CD4-positive, alpha-beta T cell (primary cell): ENCODE measurements at regions not wholly inside any gene's neighbourhood (a gene's known extent, or its start where the extent isn't known, plus 50 kb on each side); places are given as distances from the start of the nearest gene placed in this dataset.

Experiments used
- ATAC-seq: fragments of 200-7000 bp; cut with Tn5 transposase; one replicate; pipeline ENCODE4 v1.10.0; 2022; ENCODE audit warnings: mild to moderate bottlenecking; ENCODE audit not compliant: poor library complexity
- CTCF ChIA-PET: fragments of 350-600 bp; sonication (Branson Sonifier 250); formaldehyde crosslinking; loops from one replicate; lab custom pipeline; 2021; ENCODE audit warnings: antibody characterized with exemption, inconsistent platforms; lab: Charles Lee
- POLR2A ChIA-PET: fragments of 350-600 bp; sonication (Branson Sonifier 250); formaldehyde crosslinking; loops from one replicate; lab custom pipeline; 2021; ENCODE audit warnings: antibody characterized with exemption, inconsistent platforms; lab: Charles Lee
- DNase-seq, 14 experiments: peaks; one replicate each; pipeline ENCODE4 v3.0.0-alpha.2; 2013 to 2020; ENCODE audit warnings: mixed read lengths in 2 of 14
- H3K27ac ChIP-seq, 2 donors: one replicate each; pipeline versions ENCODE4 v1.5.1 to v1.7.0; 2013; ENCODE audit warnings: low read length in 2 of 2, low read depth in 1 of 2, mild to moderate bottlenecking in 1 of 2
- H3K27me3 ChIP-seq, 2 experiments: 1 replicate in 1 of 2; 2 replicates in 1 of 2; pipeline versions ENCODE4 v1.6.1 to v1.7.0; 2013; ENCODE audit warnings: low read length in 2 of 2, control low read depth in 1 of 2, mild to moderate bottlenecking in 1 of 2, moderate library complexity in 1 of 2; ENCODE audit not compliant: insufficient read depth in 2 of 2, control insufficient read depth in 1 of 2
- H3K36me3 ChIP-seq: one replicate; pipeline ENCODE4 v1.6.1; 2013; ENCODE audit warnings: low read length, control low read depth; ENCODE audit not compliant: insufficient read depth
- H3K4me1 ChIP-seq: one replicate; pipeline ENCODE4 v1.6.1; 2013; ENCODE audit warnings: low read length, control low read depth; ENCODE audit not compliant: insufficient read depth
- H3K4me3 ChIP-seq: one replicate; pipeline ENCODE4 v1.5.1; 2013; ENCODE audit warnings: mild to moderate bottlenecking, low read length, moderate library complexity
- H3K9me3 ChIP-seq, 2 experiments: 1 replicate in 1 of 2; 2 replicates in 1 of 2; pipeline versions ENCODE4 v1.6.1 to v1.7.0; 2013; ENCODE audit warnings: low read length in 2 of 2, mild to moderate bottlenecking in 2 of 2, control low read depth in 1 of 2, moderate library complexity in 1 of 2; ENCODE audit not compliant: control insufficient read depth in 1 of 2, insufficient read depth in 1 of 2
- H3K27ac Mint-ChIP-seq: one replicate; pipeline ENCODE4 v1.8.0; 2020; ENCODE audit warnings: mixed read lengths
- H3K27me3 Mint-ChIP-seq: one replicate; pipeline ENCODE4 v1.8.0; 2021; ENCODE audit warnings: mixed read lengths
- H3K36me3 Mint-ChIP-seq: one replicate; pipeline ENCODE4 v1.8.0; 2021; ENCODE audit warnings: low read depth, mixed read lengths
- H3K4me1 Mint-ChIP-seq: one replicate; pipeline ENCODE4 v1.8.0; 2021; ENCODE audit warnings: low read depth, mixed read lengths
- H3K4me3 Mint-ChIP-seq: one replicate; pipeline ENCODE4 v1.8.0; 2020; ENCODE audit warnings: mild to moderate bottlenecking, mixed read lengths
- H3K9me3 Mint-ChIP-seq: one replicate; pipeline ENCODE4 v1.8.0; 2020; ENCODE audit warnings: mixed read lengths
- CTCF ChIP-seq: fragments of 200-600 bp; IDR thresholded peaks from one replicate; pipeline ENCODE4 v1.8.0; 2022; ENCODE audit warnings: antibody characterized with exemption, mild to moderate bottlenecking
- intact Hi-C, 2 experiments: fragments of 100-400 bp; cut with DNase I in 1 of 2; cut with micrococcal nuclease in 1 of 2; formaldehyde crosslinking; loops; one replicate each; pipeline versions ENCODE4 v1.15.1 to v1.9.0; 2023 to 2025; cut with DNase I, micrococcal nuclease

GRCh38 chr11:41879214-41879613 is 419.8 kb upstream of the LRRC4C start:
- DNase-seq (no peak), ATAC-seq (no peak)
- Histone ChIP-seq H3K27ac (no peak overlapping the region), H3K4me3 (no peak overlapping the region), H3K9me3 (peaks cover 5 to 9% of the 10 kb centered on the region in 2 experiments), H3K36me3 (no peaks in the 10 kb centered on the region), H3K27me3 (no peaks in the 10 kb centered on the region), H3K4me1 (no peaks in the 10 kb centered on the region)
- peaks cover 17% of the 10 kb centered on the region for H3K9me3 Mint-ChIP-seq
- CTCF ChIA-PET, result no interaction called here
- H3K27me3 Mint-ChIP-seq, result no peaks in the 10 kb centered on the region
- intact Hi-C loops, result no loop called here
- H3K4me1 Mint-ChIP-seq, result no peaks in the 10 kb centered on the region
- TF ChIP-seq CTCF, result no peak
- H3K4me3 Mint-ChIP-seq, result no peak overlapping the region
- POLR2A ChIA-PET, result no interaction called here
- H3K36me3 Mint-ChIP-seq, result no peaks in the 10 kb centered on the region
- no peak overlapping the region for H3K27ac Mint-ChIP-seq

GRCh38 chr11:41895081-41895480 is 435.6 kb upstream of the LRRC4C start:
- ChIA-PET POLR2A (no interaction called here), CTCF (no interaction called here)
- no peak overlapping the region for H3K27ac Mint-ChIP-seq
- H3K4me1 ChIP-seq, result no peaks in the 10 kb centered on the region
- H3K27me3 ChIP-seq, result no peaks in the 10 kb centered on the region
- H3K36me3 ChIP-seq, result no peaks in the 10 kb centered on the region
- H3K4me1 Mint-ChIP-seq, result no peaks in the 10 kb centered on the region
- H3K27me3 Mint-ChIP-seq, result no peaks in the 10 kb centered on the region
- H3K4me3 Mint-ChIP-seq, result no peak overlapping the region
- H3K9me3 ChIP-seq, result peaks cover 3 to 4% of the 10 kb centered on the region in 2 experiments
- intact Hi-C loops, result no loop called here
- H3K27ac ChIP-seq, result no peak overlapping the region
- no peak for TF ChIP-seq CTCF
- ATAC-seq (no peak), DNase-seq (no peak)
- H3K9me3 Mint-ChIP-seq, result peaks cover 11% of the 10 kb centered on the region
- H3K36me3 Mint-ChIP-seq, result no peaks in the 10 kb centered on the region
- no peak overlapping the region for H3K4me3 ChIP-seq

GRCh38 chr11:41897991-41898390 is 438.5 kb upstream of the LRRC4C start:
- Mint-ChIP-seq H3K36me3 (no peaks in the 10 kb centered on the region), H3K27ac (no peak overlapping the region)
- ATAC-seq, result no peak

More at GRCh38 chr11:41897991-41898390, 438.5 kb upstream of the LRRC4C start:
- TF ChIP-seq CTCF, result no peak
- DNase-seq, result no peak
- Histone ChIP-seq H3K9me3 (peaks cover 4 to 7% of the 10 kb centered on the region in 2 experiments), H3K4me3 (no peak overlapping the region), H3K27me3 (no peaks in the 10 kb centered on the region), H3K36me3 (no peaks in the 10 kb centered on the region), H3K27ac (no peak overlapping the region), H3K4me1 (no peaks in the 10 kb centered on the region)
- ChIA-PET POLR2A (no interaction called here), CTCF (no interaction called here)
- Mint-ChIP-seq H3K4me1 (no peaks in the 10 kb centered on the region), H3K9me3 (peaks cover 9% of the 10 kb centered on the region), H3K27me3 (no peaks in the 10 kb centered on the region), H3K4me3 (no peak overlapping the region)
- intact Hi-C loops, result no loop called here
